OCI-LY7 (cell line): ENCODE measurements at regions not wholly inside any gene's neighbourhood (a gene's known extent, or its start where the extent isn't known, plus 50 kb on each side); places are given as distances from the start of the nearest gene placed in this dataset.
"Not testable (repeated sequence)": the region's sequence is repeated elsewhere in the genome, so short reads cannot be mapped to it uniquely, and the experiment has no call there.

Experiments used
- CTCF ChIP-seq: fragments of 200-600 bp; sonication (generic); conservative IDR thresholded peaks from 2 replicates; pipeline ENCODE4 v1.5.1; 2014; ENCODE audit warnings: mild to moderate bottlenecking, antibody characterized with exemption, low read length, moderate library complexity, mixed read lengths
- EZH2phosphoT487 ChIP-seq: fragments of 200-600 bp; sonication (generic); IDR thresholded peaks from 2 replicates; pipeline ENCODE4 v1.6.1; 2018; ENCODE audit warnings: low read depth, borderline replicate concordance, mild to moderate bottlenecking, mixed run types, antibody characterized with exemption, low read length, moderate library complexity, mixed read lengths

GRCh38 chr6:78643976-78644375 is 223.4 kb upstream of the IRAK1BP1 start:
- not testable (repeated sequence) for TF ChIP-seq CTCF, EZH2phosphoT487
